ENCODE measurements at regions not wholly inside any gene's neighbourhood (a gene's known extent, or its start where the extent isn't known, plus 50 kb on each side); places are given as distances from the start of the nearest gene placed in this dataset.
"Not testable (repeated sequence)": the region's sequence is repeated elsewhere in the genome, so short reads cannot be mapped to it uniquely, and the experiment has no call there.

DNA sequence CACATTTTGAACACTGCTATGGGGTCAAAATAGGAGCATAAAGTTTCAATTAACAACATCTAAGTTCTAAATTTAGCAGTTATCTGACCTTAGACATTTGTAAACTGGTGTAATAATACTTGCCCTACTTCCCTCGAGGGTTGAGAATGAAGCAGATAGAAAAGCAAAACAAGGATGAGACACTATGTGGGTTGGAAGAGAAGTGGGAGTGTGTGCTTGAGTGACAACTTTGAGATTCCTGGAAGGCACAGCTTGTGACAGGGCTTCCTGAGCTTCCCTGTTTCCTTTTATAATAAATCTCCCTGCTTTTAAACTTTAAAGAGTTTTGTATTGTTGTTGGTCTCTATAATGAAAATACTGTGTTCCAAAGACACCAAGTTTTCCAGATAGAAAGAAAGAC, 128.6 kb upstream of the CHST9 start:
- no peak for DNase-seq (ENCODE audit: extremely low read depth, low read depth)

DNA sequence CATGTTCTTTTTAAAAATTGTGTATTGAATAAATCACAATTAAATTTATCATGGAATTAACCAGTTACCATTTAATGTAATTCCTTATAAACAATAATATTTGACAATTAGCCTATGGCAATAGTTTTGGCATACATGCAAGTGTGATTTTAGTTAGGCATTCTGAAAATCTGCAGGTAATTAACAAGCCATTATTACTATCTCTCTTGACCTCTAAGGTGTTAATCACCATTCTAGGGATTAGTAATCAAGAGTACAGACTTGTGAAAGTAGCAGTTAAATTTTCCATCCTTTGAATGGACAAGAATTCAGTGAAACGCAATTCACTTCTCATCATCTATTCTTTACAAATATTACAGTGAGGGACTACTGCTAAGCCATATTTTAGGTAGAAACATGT, 127.7 kb upstream of the CHST9 start:
- DNase-seq (ENCODE audit: extremely low read depth, low read depth): no peak

DNA sequence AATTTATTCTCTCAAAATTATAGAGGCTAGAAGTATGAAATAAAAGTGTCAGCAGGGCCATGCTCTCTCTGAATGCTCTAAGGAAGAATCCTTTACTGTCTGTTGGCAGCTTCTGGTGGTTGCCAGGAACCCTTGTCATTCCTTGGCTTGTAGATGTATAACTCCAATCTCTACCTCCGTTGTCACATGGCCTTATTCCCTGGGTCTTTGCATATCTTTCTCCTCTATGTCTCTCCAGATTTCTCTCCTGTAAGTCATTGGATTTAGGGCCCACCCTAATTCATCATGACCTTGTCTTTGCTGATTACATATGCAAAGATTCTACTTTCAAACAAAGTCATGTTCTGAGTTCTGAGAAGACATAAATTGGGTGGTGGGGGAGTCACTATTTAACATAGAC, 127.0 kb upstream of the CHST9 start:
- no peak for DNase-seq (ENCODE audit: extremely low read depth, low read depth)

DNA sequence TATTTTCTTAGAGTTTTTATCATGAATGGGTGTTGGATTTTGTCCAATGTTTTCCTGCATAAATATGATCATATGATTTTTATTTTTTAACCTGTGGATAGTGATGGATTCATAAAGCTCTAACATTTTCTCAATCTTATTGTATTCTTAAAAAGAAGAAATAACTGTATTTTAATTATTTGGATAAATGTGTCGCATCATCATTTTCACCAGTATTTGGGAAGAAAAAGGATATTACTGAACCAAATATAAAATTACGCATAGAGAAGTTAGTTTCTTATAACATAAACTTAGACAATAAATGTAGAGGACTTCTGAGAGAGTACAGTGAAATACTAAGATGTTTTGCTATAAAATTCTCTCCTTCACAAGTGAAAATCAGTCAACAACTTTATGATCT, 126.0 kb upstream of the CHST9 start:
- no peak for DNase-seq (ENCODE audit: extremely low read depth, low read depth)

DNA sequence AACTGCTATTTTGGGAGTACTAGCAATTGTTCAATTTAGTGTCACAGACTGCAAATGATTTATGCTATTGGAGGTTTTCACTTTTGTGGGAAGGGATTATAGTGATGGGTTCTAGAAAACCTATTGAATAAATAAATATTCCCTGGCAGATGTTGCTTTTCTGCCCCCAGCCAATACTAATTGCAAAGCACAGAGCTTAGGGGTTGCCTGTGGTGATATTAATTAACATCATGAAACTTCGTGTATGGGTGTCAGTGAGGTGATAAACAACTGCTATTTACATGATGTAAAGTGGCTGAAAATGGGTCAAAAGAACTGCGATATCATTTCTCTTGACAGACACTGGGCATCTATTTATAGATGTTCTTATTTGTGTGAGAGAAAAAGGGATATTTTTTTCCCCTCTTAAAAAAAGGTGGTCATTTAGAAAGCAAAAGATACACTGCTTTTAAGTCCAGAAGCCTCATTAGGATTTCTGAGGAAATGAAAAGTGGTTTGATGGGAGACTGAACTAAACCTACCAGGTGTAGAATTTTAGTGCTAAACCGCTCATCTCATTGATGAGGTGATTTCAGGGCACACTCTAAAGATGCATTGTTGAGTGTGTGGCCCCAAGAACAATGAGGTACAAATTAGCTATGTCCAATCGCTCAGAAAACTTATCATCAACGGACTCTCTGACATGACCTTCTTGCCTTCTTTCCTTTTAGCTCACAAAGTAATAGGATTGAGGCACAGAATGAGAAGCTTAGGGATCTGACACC, 116.7 kb upstream of the CHST9 start:
- DNase-seq (ENCODE audit: extremely low read depth, low read depth): no peak

DNA sequence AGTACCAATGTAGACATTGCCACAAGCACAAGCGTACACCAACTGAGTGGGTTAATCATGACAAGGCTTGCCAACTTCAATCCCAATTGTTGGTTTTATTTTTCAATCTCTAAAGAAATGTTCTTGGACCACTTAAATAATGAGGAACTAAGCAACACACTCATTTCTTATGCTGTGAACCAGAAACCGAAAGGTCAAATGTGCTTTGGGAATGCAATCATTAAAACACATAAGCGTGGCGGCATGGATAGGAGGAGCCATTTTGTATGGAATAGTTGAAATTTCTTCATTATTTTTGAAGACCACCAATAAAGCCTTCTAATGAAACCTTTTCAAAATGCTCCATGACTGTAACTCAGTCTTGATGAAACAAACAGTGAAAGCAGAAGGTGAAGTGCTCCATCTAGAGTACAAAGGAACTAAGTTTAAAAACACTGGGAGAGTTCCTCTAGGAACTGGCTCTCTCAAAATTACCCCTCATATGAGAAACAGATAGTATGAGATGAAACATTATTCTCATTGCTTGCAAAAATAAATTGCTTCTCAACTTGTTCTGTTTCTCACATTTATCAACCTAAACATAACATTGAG, 113.2 kb upstream of the CHST9 start:
- no peak for DNase-seq (ENCODE audit: extremely low read depth, low read depth)

DNA sequence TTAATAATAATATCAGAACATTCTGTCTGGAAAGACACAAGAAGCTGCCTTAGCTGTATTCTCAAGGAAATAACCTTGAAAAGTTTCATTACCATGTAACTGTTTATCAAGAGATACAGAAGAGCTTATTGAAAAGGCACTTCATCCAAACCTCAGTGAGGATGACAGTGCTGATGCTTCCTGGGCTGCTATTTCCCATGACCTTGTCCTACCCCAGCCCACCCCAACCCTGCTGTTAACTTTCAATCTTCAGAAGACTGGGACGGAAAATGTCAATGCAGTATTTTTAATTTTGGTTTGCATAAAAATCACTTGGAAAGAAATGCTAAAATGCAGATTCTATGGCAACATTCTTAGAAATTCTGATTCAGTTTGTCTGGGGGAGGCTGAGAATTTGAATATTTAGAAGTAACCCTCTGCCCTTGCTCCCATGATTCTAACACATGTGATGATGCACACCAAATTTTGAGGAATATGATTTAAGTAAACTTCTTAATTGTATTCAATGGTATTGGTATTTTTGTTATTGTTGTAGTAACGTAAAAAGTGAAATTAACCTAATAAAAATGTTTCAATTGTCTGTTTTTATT, 101.0 kb upstream of the CHST9 start:
- DNase-seq (ENCODE audit: extremely low read depth, low read depth): not testable (repeated sequence)

DNA sequence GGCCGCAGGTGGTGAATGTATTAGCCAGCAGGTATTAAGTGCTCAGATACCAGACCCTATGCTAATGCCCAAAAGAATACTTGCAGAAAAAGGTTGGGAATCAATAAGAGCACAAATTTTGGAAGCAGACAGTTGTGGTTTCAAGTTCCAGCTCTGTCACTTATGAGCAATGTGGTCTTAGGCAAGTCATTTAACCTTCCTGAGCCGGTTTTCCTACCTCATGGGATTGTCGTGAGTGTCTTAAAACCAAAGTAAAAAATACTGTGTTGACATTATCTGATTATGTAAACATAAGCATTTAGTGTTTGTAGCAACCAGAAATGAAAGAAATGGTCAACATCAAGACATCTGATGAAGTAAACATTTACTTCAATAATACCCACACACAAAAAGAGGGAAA, 93.0 kb upstream of the CHST9 start:
- no peak for DNase-seq (ENCODE audit: extremely low read depth, low read depth)

DNA sequence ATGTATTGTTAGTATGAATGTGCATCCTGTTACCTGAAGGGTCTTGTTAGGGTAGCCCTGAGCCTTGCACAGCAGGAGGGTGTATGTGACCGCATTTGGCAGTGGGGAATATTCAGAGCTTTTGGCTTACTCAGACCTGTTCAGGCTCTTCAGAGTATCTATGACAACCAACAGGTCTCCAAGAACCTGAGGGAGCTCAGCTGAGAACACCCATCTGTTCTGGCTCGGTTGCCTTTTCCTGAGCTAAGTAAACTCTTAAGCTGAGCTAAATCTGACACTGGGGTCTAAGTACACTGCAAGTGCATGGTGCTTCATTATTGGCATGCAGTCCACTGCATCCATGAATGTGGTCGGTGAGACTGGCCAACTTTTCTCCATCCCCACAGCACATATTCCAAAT, 92.4 kb upstream of the CHST9 start:
- no peak for DNase-seq (ENCODE audit: extremely low read depth, low read depth)

DNA sequence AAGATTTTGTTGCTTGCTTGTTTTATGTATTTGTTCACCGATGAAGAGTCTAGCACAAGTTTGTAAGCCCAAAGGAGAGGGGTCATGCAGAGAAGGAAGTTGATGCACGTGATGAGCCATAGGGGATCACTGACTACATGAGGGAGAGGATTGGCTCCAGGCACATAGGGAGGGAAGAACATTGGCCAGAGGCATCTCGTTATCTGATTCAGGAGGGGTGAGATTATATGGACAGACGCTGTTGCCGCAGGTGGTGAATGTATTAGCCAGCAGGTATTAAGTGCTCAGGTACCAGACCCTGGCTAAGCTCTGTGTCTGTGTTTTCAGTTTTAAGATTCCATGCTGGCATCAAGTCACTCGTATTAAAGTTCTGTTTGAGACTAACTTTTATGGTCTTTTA, 91.8 kb upstream of the CHST9 start:
- DNase-seq (ENCODE audit: extremely low read depth, low read depth): no peak

DNA sequence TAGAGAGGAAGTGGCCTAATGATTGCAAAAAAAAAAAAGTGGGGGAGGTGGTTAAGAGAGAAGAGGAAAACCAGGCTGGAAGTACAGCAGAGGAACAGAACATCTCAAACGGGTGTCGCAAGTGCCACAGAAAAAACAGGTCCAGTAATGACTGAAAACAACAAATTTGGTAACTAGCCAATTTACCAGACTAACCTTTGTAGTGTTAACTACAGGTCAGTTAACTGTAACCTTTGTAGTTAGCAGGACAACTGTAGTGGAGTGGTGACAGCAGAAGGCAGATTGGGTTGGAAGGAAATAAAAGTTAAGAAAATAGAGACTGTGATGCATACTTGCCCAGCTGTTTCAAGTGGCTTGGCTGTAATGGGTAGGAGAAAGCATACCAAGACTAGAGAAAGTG, 91.4 kb upstream of the CHST9 start:
- no peak for DNase-seq (ENCODE audit: extremely low read depth, low read depth)

DNA sequence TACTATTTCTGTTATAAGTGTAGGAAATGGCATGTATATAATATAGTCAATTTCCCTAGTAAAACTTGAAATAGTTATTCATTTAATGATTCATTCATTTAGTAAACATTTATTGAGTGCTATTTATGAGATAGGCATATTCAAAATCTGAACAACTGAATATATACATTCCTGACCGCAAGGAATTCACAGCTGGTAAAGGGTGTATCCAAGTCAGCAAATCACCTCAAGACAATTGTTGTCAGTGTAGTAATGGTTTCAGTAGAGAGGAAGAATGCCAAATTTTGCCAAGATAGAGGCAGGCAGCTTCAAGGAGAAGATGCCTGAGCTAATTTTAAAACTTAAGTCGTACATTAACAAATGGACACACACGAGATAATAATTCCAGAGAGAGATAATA, 89.8 kb upstream of the CHST9 start:
- no peak for DNase-seq (ENCODE audit: extremely low read depth, low read depth)

DNA sequence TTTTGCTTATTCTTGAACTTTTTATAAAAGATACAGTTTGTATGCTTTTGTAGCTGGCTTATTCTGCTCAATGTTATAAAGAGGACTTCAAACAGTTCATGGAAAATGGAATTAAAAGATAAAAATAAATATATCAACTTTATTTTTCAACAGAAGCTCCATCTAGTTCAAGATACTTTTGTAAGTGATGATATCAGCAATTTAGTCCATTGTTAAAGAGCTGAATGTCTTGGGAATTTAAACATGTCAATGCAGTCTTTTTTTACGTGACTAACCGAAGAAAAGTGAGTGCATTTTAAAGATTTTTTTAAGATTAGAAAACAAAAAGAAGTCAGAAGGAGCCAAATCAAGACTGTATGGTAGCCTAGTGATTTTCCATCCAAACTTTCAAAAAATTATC, 85.4 kb upstream of the CHST9 start:
- no peak for DNase-seq (ENCODE audit: extremely low read depth, low read depth)

DNA sequence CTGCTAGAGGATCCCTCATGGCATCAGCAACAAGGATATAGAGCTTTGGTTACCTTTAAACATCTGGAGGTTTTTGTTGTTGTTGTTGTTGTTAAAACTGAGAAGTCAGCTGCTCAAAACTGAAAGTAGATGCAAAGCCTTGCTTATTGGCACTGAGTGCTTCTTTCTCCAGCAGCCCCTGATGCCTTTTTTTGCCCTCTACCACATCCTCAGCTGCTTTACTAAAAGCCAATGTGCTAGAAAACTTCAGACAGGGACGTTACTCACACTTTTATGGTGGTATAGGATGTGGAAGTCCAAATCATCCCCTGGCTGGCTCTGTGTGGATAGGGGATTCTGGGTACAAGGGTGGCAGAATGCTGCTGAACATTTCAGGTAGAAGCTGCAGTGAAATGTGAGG, 78.3 kb upstream of the CHST9 start:
- DNase-seq (ENCODE audit: extremely low read depth, low read depth): no peak

DNA sequence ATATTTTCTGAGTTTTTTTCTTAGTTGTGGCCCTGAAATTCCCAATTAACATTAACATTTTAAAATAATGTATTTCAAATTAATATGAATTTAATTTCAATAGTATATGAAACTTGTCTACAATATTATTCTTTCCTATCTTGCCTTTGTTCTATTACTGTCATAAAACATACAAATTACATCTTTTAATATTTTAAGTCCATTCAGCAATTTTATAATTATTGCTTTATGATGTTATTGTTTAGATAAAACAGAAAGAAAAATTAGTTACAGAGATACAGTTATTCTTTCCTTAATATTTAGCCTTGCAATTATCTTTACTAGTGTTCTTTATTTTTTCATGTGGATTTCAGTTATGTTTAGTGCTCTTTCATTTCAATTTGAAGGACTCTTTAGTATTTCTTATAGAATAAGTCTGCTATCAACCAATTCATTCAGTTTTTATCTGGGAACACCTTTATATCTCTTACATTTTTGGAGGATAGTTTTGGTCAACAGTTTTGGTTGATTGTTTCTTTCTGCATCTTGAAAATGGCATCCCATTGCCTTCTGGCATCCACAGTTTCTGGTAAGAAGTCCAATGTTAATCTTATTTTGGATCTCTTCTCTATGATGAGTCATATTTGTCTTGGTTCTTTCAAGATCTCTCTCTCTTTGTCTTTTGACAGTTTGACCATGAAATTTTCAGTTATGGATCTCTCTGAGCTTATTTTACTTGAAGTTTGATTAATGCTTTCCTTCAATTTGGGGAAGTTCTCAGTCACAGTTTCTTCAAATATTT, 76.9 kb upstream of the CHST9 start:
- DNase-seq (ENCODE audit: extremely low read depth, low read depth): no peak

DNA sequence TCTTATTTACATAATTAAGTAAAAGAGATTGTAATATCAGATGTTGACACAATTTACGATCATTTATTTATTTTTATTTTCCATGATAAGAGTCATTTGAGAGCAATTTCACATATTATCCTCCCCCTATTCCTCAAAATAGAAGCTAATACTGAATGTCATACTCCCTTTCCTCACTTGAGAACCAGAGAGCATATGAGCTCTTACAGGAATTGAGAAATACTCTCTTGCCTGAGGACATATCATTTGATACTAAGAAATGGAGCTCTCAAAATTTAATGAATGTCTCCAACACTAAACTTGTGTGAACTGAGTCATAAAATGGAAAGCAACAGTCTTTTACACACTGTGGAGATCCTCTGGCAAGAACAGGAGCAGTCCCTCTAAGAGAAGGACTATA, 68.5 kb upstream of the CHST9 start:
- no peak for DNase-seq (ENCODE audit: extremely low read depth, low read depth)

DNA sequence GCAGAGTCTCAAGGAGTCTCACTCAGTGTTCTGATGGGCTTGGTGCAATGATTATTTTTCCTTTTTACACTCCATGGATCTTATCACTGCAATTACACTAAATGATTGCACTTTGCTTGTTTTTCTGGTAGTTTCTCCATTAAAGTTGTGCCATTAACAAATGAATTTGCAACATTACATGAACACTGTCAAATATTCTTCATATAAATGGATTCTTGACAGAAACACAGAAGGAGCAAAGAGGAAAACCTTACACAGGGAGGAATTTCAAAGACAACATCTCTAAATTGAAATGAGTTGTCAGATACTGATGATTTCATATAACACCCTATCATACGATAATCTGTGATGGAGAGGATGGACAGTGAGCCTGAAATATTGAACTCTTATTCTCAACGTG, 65.4 kb upstream of the CHST9 start:
- no peak for DNase-seq (ENCODE audit: extremely low read depth, low read depth)

DNA sequence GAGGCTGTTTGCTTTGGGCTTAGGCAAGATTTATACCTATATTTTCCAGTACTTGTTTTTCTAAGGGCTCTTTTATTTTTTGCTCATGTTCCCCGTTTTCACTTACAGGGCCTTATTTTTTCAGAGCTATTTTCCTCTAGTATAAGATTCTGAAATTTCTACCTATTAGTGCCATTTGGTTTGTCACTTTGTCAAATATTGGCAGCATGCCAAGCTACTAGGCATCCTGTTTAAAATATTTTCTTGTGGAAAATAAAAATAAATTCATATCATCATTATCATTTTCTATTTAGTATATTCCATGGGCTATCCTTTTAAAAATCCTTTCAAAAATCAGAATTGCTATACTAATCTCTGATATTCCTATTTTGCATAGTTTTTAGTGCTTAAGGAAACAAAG, 64.8 kb upstream of the CHST9 start:
- no peak for DNase-seq (ENCODE audit: extremely low read depth, low read depth)

DNA sequence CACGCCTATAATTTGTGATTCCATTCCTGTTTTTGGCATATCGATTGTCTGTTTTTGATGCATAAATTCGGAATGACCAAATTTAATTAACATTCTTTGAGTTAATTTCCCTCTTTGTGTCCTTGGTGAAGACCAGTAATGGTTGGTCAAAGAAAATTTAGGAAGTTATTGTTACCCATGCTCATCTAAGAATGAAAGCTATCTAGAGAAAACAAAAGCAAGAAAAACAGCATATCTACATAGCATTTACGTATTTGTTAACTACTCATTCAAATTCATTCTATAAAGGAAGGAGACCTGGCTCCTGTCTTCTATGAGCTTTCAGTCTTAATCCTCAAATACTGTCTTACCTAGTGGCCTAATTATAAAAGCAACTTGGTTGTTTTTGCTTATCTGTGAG, 59.2 kb upstream of the CHST9 start:
- DNase-seq (ENCODE audit: extremely low read depth, low read depth): no peak

DNA sequence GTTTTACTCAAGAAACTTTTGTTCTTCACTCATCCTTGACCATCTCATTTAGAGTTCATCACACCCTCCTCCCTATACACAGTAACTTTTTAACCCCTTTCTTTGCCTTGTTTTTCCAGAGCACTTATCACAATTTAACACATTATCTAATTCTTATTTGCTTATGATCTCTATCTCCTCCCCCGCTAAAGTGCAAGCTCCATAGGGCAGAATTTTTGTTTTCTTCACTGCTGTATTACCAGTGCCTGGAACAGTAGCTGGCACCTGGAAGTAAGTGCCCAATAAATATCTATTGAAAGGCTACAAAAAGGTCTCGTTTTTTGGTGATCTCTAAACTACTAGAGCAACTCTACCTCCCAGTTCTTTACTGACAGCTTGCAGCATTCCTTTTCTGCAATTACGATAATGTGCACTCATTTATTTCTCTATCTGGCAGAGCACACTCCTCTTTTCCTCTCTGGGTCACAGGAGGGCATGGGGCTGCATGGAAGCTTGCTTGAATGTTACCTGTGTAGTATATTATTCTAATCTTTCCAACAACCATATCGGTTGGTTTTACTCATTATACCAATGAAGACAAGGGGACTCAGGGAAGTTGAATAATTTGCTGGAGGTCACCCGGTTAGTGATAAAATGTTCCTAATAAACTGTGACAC, 57.4 kb upstream of the CHST9 start:
- no peak for DNase-seq (ENCODE audit: extremely low read depth, low read depth)

DNA sequence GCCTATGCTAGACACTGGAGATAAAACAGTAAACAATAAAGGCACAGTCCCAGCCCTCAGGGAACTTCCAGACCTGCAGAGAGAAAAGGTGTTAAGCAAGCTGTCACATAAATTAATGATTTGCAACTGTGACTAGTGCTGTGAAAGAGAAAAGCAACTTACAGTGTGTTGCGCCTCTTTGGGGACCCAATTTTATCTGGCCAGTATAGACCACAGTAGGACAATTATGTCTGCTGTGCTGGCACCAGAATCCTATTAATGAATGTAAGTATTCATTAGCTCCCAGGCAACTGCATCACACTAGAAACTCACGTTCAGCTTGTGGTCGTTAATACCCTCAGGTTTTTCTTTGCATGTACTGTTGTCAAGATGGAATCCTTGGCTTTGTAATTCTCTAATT, 55.3 kb upstream of the CHST9 start:
- DNase-seq (ENCODE audit: extremely low read depth, low read depth): no peak
